ENCODE measurements at regions not wholly inside any gene's neighbourhood (a gene's known extent, or its start where the extent isn't known, plus 50 kb on each side); places are given as distances from the start of the nearest gene placed in this dataset.

- intact Hi-C loops (cut with micrococcal nuclease), result no loop called here
- no TSS peak for BruUV-seq (replicated peaks)
- ChIA-PET POLR2A (no interaction called here), CTCF (no interaction called here)
- H3K4me3 Mint-ChIP-seq (ENCODE audit: unreplicated experiment), result no peak overlapping the region
- H3K4me1 Mint-ChIP-seq (ENCODE audit: insufficient read depth, unreplicated experiment), result no peaks in the 10 kb centered on the region
- H3K9me3 Mint-ChIP-seq (ENCODE audit: unreplicated experiment), result peaks cover 10% of the 10 kb centered on the region
- no peak for TF ChIP-seq CTCF (IDR thresholded peaks at IDR 0.05; ENCODE audit: unreplicated experiment)
- no peaks in the 10 kb centered on the region for H3K36me3 Mint-ChIP-seq (ENCODE audit: insufficient read depth, unreplicated experiment)
- DNase-seq (ENCODE audit: unreplicated experiment), result no peak
- no peak overlapping the region for H3K27ac Mint-ChIP-seq (ENCODE audit: low read depth, unreplicated experiment)
- H3K27me3 Mint-ChIP-seq (ENCODE audit: insufficient read depth, unreplicated experiment), result no peaks in the 10 kb centered on the region
Measured at GRCh38 chr3:145368748-145369147, 792.2 kb downstream of the PLOD2 start.

- ChIA-PET CTCF (interaction anchor here (0.7 kb wide), 1 partner anchor 1092 kb away, joined by 3 read pairs; no protein-coding TSS in a partner anchor), POLR2A (no interaction called here)
- Mint-ChIP-seq H3K9me3 (ENCODE audit: unreplicated experiment) (peaks cover 13% of the 10 kb centered on the region), H3K27me3 (ENCODE audit: insufficient read depth, unreplicated experiment) (no peaks in the 10 kb centered on the region), H3K4me1 (ENCODE audit: insufficient read depth, unreplicated experiment) (no peaks in the 10 kb centered on the region), H3K4me3 (ENCODE audit: unreplicated experiment) (no peak overlapping the region), H3K27ac (ENCODE audit: low read depth, unreplicated experiment) (no peak overlapping the region), H3K36me3 (ENCODE audit: insufficient read depth, unreplicated experiment) (no peaks in the 10 kb centered on the region)
- TF ChIP-seq CTCF (IDR thresholded peaks at IDR 0.05; ENCODE audit: unreplicated experiment), result no peak
- intact Hi-C loops (cut with micrococcal nuclease), result no loop called here
- no TSS peak for BruUV-seq (replicated peaks)
- no peak for DNase-seq (ENCODE audit: unreplicated experiment)
Measured at GRCh38 chr3:145370870-145371269, 790.1 kb downstream of the PLOD2 start.

GRCh38 chr3:145377301-145377700 lies 783.7 kb downstream of the PLOD2 start:
- ChIA-PET POLR2A (no interaction called here), CTCF (no interaction called here)
- Mint-ChIP-seq H3K4me3 (ENCODE audit: unreplicated experiment) (no peak overlapping the region), H3K27me3 (ENCODE audit: insufficient read depth, unreplicated experiment) (no peaks in the 10 kb centered on the region), H3K4me1 (ENCODE audit: insufficient read depth, unreplicated experiment) (no peaks in the 10 kb centered on the region), H3K27ac (ENCODE audit: low read depth, unreplicated experiment) (no peak overlapping the region), H3K9me3 (ENCODE audit: unreplicated experiment) (peaks cover 13% of the 10 kb centered on the region), H3K36me3 (ENCODE audit: insufficient read depth, unreplicated experiment) (no peaks in the 10 kb centered on the region)
- DNase-seq (ENCODE audit: unreplicated experiment), result no peak
- BruUV-seq (replicated peaks), result no TSS peak
- no peak for TF ChIP-seq CTCF (IDR thresholded peaks at IDR 0.05; ENCODE audit: unreplicated experiment)
- intact Hi-C loops (cut with micrococcal nuclease), result no loop called here

- H3K27me3 Mint-ChIP-seq (ENCODE audit: insufficient read depth, unreplicated experiment), result no peaks in the 10 kb centered on the region
- CTCF ChIA-PET, result no interaction called here
- H3K4me1 Mint-ChIP-seq (ENCODE audit: insufficient read depth, unreplicated experiment), result no peaks in the 10 kb centered on the region
- H3K9me3 Mint-ChIP-seq (ENCODE audit: unreplicated experiment), result no peaks in the 10 kb centered on the region
- H3K4me3 Mint-ChIP-seq (ENCODE audit: unreplicated experiment), result no peak overlapping the region
- intact Hi-C loops (cut with micrococcal nuclease), result no loop called here
- TF ChIP-seq CTCF (IDR thresholded peaks at IDR 0.05; ENCODE audit: unreplicated experiment), result no peak
- POLR2A ChIA-PET, result no interaction called here
- H3K27ac Mint-ChIP-seq (ENCODE audit: low read depth, unreplicated experiment), result no peak overlapping the region
- BruUV-seq (replicated peaks), result no TSS peak
- DNase-seq (ENCODE audit: unreplicated experiment), result no peak
- H3K36me3 Mint-ChIP-seq (ENCODE audit: insufficient read depth, unreplicated experiment), result no peaks in the 10 kb centered on the region
Measured at GRCh38 chr3:145383416-145383815, 777.6 kb downstream of the PLOD2 start.
